GM12865 (cell line): ENCODE measurements at regions not wholly inside any gene's neighbourhood (a gene's known extent, or its start where the extent isn't known, plus 50 kb on each side); places are given as distances from the start of the nearest gene placed in this dataset.

Experiments used
- DNase-seq: peaks from one replicate; pipeline ENCODE4 v3.0.0; 2010; ENCODE audit warnings: low read depth
- H3K4me3 ChIP-seq: 2 replicates; pipeline ENCODE4 v1.5.1; 2011; ENCODE audit warnings: mild to moderate bottlenecking, low read depth, low read length, control low read depth
- TF ChIP-seq, protein P1 (sequence below): IDR thresholded peaks from 2 replicates; pipeline ENCODE4 v1.5.1; 2011; ENCODE audit warnings: low read length, control low read depth, low read depth, inconsistent platforms; ENCODE audit not compliant: insufficient read depth; ENCODE audit errors: missing control alignments

DNA sequence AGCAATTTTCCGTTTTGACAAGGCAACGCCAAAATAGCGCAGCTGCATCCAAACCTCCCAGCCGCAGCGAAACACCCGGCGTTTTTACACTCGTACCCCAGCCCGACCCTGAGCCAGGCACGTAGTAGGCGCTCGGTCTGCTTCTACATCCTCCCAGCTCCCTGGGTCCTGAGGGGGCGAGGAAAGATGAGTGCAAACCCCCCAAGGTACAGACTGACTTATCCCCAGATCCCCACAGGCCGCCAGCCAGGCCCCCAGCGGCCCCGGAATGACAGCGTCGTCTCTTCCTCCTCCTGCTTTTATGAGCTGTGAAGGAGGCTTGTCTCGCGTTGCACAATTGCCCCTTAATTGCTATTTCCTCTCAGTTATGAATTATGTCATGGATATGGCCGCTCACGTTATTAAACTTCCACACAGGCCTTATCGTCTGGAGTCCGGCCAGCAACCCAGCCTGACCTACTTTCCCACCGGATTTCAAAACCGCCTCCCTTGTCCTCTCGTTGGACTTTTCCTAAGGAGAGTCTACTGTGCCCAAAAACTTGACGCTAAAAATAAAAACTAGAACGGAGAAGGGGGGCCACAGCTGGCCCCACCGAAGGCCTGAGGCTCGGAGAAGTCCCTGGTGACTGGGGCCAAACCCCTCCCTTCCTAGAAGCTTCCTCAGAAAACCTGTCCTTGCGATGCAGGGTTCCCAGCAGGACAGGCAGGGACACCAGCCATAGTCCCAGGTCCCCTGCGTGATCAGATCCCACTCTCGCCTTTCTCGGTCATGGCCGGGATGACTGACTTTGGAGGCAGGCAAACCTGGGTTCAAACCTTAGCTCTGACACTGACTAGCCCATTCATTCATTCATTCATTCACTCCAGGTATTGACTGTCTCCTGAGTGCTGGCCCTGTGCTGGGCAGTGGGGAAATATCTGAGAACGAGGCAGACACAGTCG lies 130.9 kb upstream of the PTPN1 start:
- H3K4me3 ChIP-seq, result no peak overlapping the region
- TF ChIP-seq, protein P1, sequence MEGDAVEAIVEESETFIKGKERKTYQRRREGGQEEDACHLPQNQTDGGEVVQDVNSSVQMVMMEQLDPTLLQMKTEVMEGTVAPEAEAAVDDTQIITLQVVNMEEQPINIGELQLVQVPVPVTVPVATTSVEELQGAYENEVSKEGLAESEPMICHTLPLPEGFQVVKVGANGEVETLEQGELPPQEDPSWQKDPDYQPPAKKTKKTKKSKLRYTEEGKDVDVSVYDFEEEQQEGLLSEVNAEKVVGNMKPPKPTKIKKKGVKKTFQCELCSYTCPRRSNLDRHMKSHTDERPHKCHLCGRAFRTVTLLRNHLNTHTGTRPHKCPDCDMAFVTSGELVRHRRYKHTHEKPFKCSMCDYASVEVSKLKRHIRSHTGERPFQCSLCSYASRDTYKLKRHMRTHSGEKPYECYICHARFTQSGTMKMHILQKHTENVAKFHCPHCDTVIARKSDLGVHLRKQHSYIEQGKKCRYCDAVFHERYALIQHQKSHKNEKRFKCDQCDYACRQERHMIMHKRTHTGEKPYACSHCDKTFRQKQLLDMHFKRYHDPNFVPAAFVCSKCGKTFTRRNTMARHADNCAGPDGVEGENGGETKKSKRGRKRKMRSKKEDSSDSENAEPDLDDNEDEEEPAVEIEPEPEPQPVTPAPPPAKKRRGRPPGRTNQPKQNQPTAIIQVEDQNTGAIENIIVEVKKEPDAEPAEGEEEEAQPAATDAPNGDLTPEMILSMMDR, result no peak
- no peak for DNase-seq

DNA sequence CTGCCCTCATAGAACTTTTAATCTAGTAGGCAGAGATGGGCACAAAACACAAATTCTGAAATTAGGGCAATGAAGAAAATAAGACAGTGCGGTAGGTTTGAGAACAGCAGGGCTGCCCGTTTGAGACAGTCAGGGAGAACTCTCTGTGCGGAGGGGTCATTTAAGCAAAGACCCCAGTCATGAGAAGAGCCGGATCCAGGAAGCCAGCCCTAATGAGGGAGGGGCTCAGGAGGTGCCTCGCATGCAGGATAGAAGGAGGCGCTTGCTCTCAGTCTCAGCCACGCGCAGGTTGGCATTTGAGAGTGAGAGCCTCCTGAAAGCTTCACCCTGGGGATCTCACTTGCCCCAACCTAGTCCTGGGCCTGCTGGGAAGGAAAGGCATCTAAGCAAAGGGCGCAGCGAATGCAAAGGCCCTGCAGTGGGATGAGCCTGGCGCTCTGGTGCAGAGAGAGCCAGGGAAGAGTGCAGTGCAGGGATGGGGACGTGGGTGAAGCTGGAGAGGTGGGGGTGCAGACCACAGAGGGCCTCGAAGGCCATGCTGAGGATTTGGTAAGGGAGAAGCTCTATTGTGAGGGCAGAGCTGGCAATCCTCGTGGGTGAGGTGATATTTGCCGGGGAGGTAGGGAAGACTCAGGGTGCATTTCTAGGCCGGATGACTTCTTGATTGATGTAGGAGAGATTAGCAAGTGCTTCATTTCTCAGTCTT lies 130.0 kb upstream of the PTPN1 start:
- TF ChIP-seq, protein P1, result no peak
- no peak overlapping the region for H3K4me3 ChIP-seq
- DNase-seq, result no peak

DNA sequence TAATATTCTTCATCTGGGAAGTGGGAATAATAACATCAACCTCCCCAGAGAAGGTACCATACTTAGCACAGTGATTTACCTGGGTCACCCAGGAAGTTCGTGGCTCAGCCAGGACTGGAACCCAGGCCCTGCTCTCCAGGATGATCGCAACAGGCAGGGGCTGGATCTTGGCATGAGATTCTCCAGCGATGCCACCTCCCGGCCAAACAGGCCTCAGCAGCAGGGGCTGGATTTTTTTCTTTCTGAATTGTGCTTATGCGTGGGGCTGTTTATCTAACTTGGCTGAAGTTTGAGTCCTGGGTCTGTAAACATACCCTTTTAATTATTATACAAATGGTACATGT lies 129.5 kb upstream of the PTPN1 start:
- H3K4me3 ChIP-seq, result no peak overlapping the region
- TF ChIP-seq, protein P1, result no peak
- DNase-seq, result no peak

DNA sequence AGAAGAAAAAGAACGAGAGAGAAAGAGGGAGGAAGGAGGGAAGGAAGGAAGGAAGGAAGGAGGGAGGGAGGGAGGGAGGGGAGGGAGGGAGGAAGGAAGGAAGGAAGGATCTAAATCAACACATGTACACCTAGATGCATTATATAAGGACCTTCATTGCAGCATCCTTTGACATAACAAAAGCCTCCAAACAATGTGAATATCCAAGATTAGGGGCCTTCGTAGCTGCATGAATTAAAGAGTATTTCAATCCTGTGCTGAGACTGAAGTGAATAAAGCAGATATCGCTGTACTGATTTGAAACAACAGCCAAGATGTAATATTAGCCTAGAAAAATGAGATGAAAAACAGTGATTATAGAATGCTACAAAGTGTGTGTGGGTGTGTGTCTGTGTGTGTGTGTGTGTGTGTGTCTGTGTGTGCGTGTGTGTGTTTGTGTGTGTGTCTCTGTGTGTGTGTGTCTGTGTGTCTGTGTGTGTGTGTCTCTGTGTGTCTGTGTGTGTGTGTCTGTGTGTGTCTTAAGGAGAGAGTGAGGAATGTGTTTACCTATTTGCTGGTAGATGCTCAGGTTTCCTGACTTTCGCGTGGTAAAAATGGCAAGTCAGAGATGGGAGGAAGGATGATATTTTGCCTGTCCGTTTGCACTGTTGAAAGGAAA lies 129.0 kb upstream of the PTPN1 start:
- no peak overlapping the region for H3K4me3 ChIP-seq
- TF ChIP-seq, protein P1, result no peak
- no peak for DNase-seq

DNA sequence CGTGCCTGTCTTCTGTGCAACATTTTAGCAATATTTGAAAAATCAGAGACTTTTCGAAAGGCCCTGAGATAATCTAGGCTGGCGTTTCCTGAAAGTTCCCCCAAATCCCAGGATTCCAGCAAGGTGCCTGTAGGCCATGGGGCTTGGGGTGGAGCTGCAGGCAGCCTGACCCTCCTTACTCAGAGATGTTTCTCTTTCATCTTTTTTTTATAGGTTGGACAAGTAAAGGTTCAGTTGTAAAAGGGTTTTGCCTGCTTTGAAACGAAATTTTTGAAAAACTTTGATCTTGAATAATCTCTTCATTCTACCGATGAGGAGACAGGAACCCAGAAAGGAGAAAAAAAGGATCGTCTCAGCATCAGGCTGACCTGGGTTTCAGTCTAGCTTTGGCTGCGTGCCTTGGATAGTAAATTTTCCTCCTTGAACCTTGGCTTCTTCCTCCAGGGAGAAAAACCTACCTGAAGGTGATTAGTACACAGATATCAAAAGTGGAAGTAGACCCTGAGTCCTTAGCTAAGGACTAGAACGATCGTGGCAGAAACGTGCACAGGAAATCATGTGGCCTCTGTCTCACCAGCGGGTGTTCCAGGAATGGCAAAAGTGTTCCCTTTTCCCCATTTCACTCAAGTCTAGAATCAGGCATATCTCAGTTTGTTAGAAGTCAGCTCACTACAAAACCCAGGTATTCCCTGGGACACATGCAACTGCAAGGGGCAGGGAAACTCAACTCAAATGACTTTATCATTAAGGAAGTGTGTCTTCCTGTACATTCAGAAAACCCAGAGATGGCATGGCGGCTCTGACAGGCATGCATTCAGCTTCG lies 128.2 kb upstream of the PTPN1 start:
- H3K4me3 ChIP-seq, result no peak overlapping the region
- DNase-seq, result peak; percentile 56

More for the DNA sequence above, 128.2 kb upstream of the PTPN1 start:
- TF ChIP-seq, protein P1, result no peak
